ENCODE measurements at regions not wholly inside any gene's neighbourhood (a gene's known extent, or its start where the extent isn't known, plus 50 kb on each side); places are given as distances from the start of the nearest gene placed in this dataset.

GRCh38 chr9:29865764-29866313 lies 2292.6 kb upstream of the C9orf72 start (continued):
- no peak for TF ChIP-seq E2F6 (IDR thresholded peaks at IDR 0.05)
